Hepatocyte (in vitro differentiated cells): ENCODE measurements at regions not wholly inside any gene's neighbourhood (a gene's known extent, or its start where the extent isn't known, plus 50 kb on each side); places are given as distances from the start of the nearest gene placed in this dataset.
"Not testable (repeated sequence)": the region's sequence is repeated elsewhere in the genome, so short reads cannot be mapped to it uniquely, and the experiment has no call there.

Source experiments
- CTCF ChIP-seq: fragments of 200-600 bp; sonication (generic); IDR thresholded peaks from 2 replicates; pipeline ENCODE4 v1.5.1; 2016; ENCODE audit warnings: antibody characterized with exemption, mild to moderate bottlenecking; ENCODE audit not compliant: poor library complexity
- EZH2 ChIP-seq: fragments of 200-600 bp; sonication (generic); IDR thresholded peaks from 2 replicates; pipeline ENCODE4 v1.6.1; 2016; ENCODE audit warnings: antibody characterized with exemption, mild to moderate bottlenecking, borderline replicate concordance
- EZH2phosphoT487 ChIP-seq: fragments of 200-600 bp; sonication (generic); IDR thresholded peaks from one replicate; pipeline ENCODE4 v1.6.1; 2018; ENCODE audit warnings: antibody characterized with exemption, mild to moderate bottlenecking, low read depth, moderate library complexity; ENCODE audit not compliant: unreplicated experiment, severe bottlenecking

- not testable (repeated sequence) for TF ChIP-seq CTCF, EZH2, EZH2phosphoT487
Measured at GRCh38 chr4:162465356-162465755, 301.6 kb upstream of the FSTL5 start.
